Stimulated activated CD8-positive, alpha-beta memory T cell treated with anti-CD3 and anti-CD28 coated beads, Interleukin-15, amount 100 ng/mL, for 1 hour (primary cell): ENCODE measurements at regions not wholly inside any gene's neighbourhood (a gene's known extent, or its start where the extent isn't known, plus 50 kb on each side); places are given as distances from the start of the nearest gene placed in this dataset.

Experiments used
- DNase-seq: peaks from one replicate; pipeline ENCODE4 v3.0.0-alpha.2; 2020; ENCODE audit warnings: low read depth

DNA sequence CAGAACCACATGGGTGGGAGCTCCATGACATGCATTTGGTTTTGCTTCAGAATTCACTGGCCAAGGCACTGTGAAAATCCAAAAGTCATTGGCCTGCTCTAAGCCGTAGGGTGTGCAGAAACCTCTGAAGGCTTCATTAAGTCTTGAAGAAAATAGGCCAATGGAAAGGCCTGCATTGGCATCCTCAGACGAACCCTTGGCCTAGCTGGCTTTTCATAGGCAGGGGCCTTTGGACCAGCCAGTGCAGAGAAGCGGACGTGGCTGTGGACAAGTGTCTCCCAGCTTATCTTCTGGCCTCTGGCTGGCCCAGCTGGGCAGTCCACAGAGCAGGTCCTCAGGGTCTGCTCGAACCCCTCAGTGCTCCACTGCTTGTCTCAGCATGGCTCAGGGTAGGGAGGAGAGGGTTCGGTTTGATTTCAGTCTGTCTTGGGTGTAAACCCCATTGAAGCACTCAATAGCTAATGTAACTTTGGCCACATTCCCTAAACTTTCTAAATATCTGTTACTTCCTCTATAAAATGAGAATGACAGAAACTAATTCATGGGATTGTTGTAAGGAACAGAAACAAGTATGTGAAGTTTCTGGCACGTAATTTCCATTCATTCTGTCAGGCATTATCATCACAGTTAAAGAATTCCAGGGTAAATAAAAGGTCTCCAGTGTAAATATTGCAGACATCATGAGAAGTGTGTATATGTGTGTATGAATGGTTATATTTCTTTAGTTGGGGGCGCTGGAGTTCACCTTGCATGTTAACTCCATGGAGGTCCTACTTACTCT is 125.5 kb downstream of the TFCP2L1 start:
- DNase-seq: no peak

DNA sequence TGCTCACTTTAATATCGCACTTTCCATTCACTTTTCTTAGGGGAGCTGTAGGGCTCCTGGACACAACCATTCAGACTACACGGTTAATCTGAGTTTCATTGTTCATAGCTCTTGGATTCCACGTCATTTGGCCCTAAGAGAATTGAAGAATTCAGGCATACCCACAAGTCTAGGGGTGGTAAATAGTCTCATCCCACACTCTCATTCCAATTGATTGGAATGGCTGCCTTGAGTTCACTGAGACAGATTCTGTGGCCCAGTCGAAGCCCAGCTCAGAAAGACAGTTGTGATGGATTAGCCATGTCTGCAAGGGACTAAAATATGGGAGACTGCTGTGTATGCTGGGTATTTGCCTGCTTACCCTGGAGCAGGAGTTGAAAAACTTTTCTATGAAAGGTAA is 124.6 kb downstream of the TFCP2L1 start:
- no peak for DNase-seq

- no peak for DNase-seq
Observed at GRCh38 chr2:121161272-121161671, 123.7 kb downstream of the TFCP2L1 start.

DNA sequence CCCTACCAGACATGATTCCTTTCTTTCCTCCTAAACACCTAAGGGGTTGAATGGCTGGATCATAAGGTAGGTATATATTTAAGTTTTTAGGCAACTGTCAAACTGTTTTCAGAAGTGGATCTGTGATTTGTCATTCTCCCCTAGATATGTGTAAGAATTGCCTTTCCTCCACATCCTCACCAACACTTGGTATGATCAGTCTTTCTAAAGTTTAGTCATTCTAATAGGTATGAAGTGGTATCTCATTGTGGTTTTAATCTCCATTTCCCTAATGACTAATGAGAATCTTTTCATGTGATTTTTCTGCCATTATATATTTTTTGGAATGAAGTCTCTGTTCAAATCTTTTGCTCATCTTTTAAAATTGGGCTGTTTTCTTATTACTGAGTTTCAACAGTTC is 122.1 kb downstream of the TFCP2L1 start:
- DNase-seq: no peak

- no peak for DNase-seq
Observed at GRCh38 chr2:121164042-121164441, 121.0 kb downstream of the TFCP2L1 start.

- DNase-seq: no peak
Observed at GRCh38 chr2:121165038-121165542, 119.9 kb downstream of the TFCP2L1 start.
